IMR-90 (cell line): ENCODE measurements at regions not wholly inside any gene's neighbourhood (a gene's known extent, or its start where the extent isn't known, plus 50 kb on each side); places are given as distances from the start of the nearest gene placed in this dataset.

ENCODE experiments used
- ATAC-seq: fragments of 200-7000 bp; cut with Tn5 transposase; 2 replicates; pipeline ENCODE4 v1.9.1; 2020; ENCODE audit warnings: low read depth, mild to moderate bottlenecking, moderate library complexity
- BruUV-seq: library from RNA; stranded (reverse); fragments of 400-500 nt; replicated peaks from 2 replicates; lab custom pipeline; 2021; lab: Mats Ljungman, UMichigan
- CTCF ChIA-PET: fragments of 300-600 bp; formaldehyde crosslinking; extraction: SDS; loops from one replicate; lab custom pipeline; 2021; ENCODE audit warnings: antibody characterized with exemption; lab: Yijun Ruan, JAX
- POLR2A ChIA-PET: fragments of 300-600 bp; sonication (Branson Sonifier 250); formaldehyde crosslinking; loops from one replicate; lab custom pipeline; 2022; ENCODE audit warnings: antibody characterized with exemption; ENCODE audit not compliant: unreplicated experiment; lab: Charles Lee
- DNase-seq: peaks from one replicate; pipeline ENCODE4 v3.0.0; 2013
- H2AFZ ChIP-seq: replicated peaks from 2 replicates; pipeline ENCODE3; 2013; ENCODE audit warnings: low read length, mild to moderate bottlenecking; ENCODE audit not compliant: poor library complexity
- H2AK5ac ChIP-seq: 2 replicates; pipeline ENCODE4 v1.6.1; 2013; ENCODE audit warnings: low read depth, low read length, inconsistent platforms
- H2AK9ac ChIP-seq: replicated peaks from 2 replicates; pipeline ENCODE3; 2013; ENCODE audit warnings: mild to moderate bottlenecking, low read depth, low read length, moderate library complexity; ENCODE audit not compliant: poor library complexity
- H2BK120ac ChIP-seq: 2 replicates; pipeline ENCODE4 v1.6.1; 2013; ENCODE audit warnings: low read depth, low read length, inconsistent platforms
- H2BK15ac ChIP-seq: 3 replicates; pipeline ENCODE4 v1.6.1; 2013; ENCODE audit warnings: low read depth, low read length, inconsistent platforms
- H2BK20ac ChIP-seq: 2 replicates; pipeline ENCODE4 v1.6.1; 2013; ENCODE audit warnings: low read depth, mild to moderate bottlenecking, inconsistent platforms, low read length, moderate library complexity
- H2BK5ac ChIP-seq: 2 replicates; pipeline ENCODE4 v1.6.1; 2013; ENCODE audit warnings: mild to moderate bottlenecking, low read depth, low read length, inconsistent platforms; ENCODE audit not compliant: poor library complexity, severe bottlenecking
- H3K14ac ChIP-seq: replicated peaks from 2 replicates; pipeline ENCODE4 v1.6.1; 2013; ENCODE audit warnings: low read depth, low read length, inconsistent platforms
- H3K18ac ChIP-seq: 2 replicates; pipeline ENCODE4 v1.6.1; 2013; ENCODE audit warnings: low read depth, low read length, control low read depth
- H3K23ac ChIP-seq: 2 replicates; pipeline ENCODE4 v1.6.1; 2013; ENCODE audit warnings: low read depth, low read length, inconsistent platforms
- H3K27ac ChIP-seq: 2 replicates; pipeline ENCODE4 v1.5.1; 2013; ENCODE audit warnings: mild to moderate bottlenecking, control low read depth, low read length; ENCODE audit not compliant: insufficient read depth
- H3K27me3 ChIP-seq: 2 replicates; pipeline ENCODE4 v1.6.1; 2013; ENCODE audit warnings: low read length; ENCODE audit not compliant: control insufficient read depth, insufficient read depth
- H3K36me3 ChIP-seq: 2 replicates; pipeline ENCODE4 v1.6.1; 2013; ENCODE audit warnings: low read length, mixed read lengths; ENCODE audit not compliant: control insufficient read depth, insufficient read depth
- H3K4ac ChIP-seq: 2 replicates; pipeline ENCODE4 v1.6.1; 2013; ENCODE audit warnings: low read depth, low read length, inconsistent platforms
- H3K4me1 ChIP-seq: 2 replicates; pipeline ENCODE4 v1.6.1; 2013; ENCODE audit warnings: low read length, mixed read lengths; ENCODE audit not compliant: control insufficient read depth, insufficient read depth
- H3K4me2 ChIP-seq: 2 replicates; pipeline ENCODE4 v1.6.1; 2013; ENCODE audit warnings: low read depth, mild to moderate bottlenecking, control low read depth, low read length, moderate library complexity
- H3K4me3 ChIP-seq: 2 replicates; pipeline ENCODE4 v1.5.1; 2013; ENCODE audit warnings: low read depth, mild to moderate bottlenecking, control low read depth, low read length, moderate library complexity; ENCODE audit not compliant: insufficient read depth
- H3K56ac ChIP-seq: 2 replicates; pipeline ENCODE4 v1.6.1; 2013; ENCODE audit warnings: low read length, inconsistent platforms; ENCODE audit not compliant: insufficient read depth; ENCODE audit errors: extremely low read depth
- H3K79me1 ChIP-seq, 2 experiments: 2 replicates each; pipeline ENCODE4 v1.6.1; 2013; ENCODE audit warnings: low read length in 2 of 2, inconsistent platforms in 1 of 2, low read depth in 1 of 2
- H3K9ac ChIP-seq: 2 replicates; pipeline ENCODE4 v1.6.1; 2013; ENCODE audit warnings: low read depth, low read length, control low read depth
- H3K9me1 ChIP-seq: 2 replicates; pipeline ENCODE4 v1.6.1; 2013; ENCODE audit warnings: low read length, inconsistent platforms; ENCODE audit not compliant: insufficient read depth
- H3K9me3 ChIP-seq: 2 replicates; pipeline ENCODE4 v1.6.1; 2013; ENCODE audit warnings: low read length; ENCODE audit not compliant: control insufficient read depth, insufficient read depth
- H4K20me1 ChIP-seq: 2 replicates; pipeline ENCODE4 v1.6.1; 2013; ENCODE audit warnings: low read length, inconsistent platforms; ENCODE audit not compliant: insufficient read depth
- H4K5ac ChIP-seq: 2 replicates; pipeline ENCODE4 v1.6.1; 2013; ENCODE audit warnings: mild to moderate bottlenecking, low read depth, low read length, control low read depth
- H4K8ac ChIP-seq, 2 experiments: 2 replicates each; pipeline ENCODE4 v1.6.1; 2013; ENCODE audit warnings: low read depth in 2 of 2, low read length in 2 of 2, control low read depth in 1 of 2, inconsistent platforms in 1 of 2
- H4K91ac ChIP-seq: 2 replicates; pipeline ENCODE4 v1.6.1; 2013; ENCODE audit warnings: low read depth, low read length, inconsistent platforms; ENCODE audit not compliant: insufficient read depth
- CHD1 ChIP-seq: IDR thresholded peaks from 2 replicates; pipeline ENCODE4 v1.6.1; 2012; ENCODE audit warnings: low read depth, low read length, improper control_type of control experiment
- MAFK ChIP-seq: IDR thresholded peaks from 2 replicates; pipeline ENCODE4 v1.6.1; 2012; ENCODE audit warnings: low read depth, low read length, improper control_type of control experiment
- MAZ ChIP-seq: IDR thresholded peaks from 2 replicates; pipeline ENCODE4 v1.6.1; 2012; ENCODE audit warnings: low read depth, mild to moderate bottlenecking, low read length, improper control_type of control experiment, moderate library complexity, borderline replicate concordance
- NFE2L2 ChIP-seq: fragments of 150-350 bp; IDR thresholded peaks from 2 replicates; pipeline ENCODE4 v1.6.1; 2016; ENCODE audit warnings: low read depth, mild to moderate bottlenecking, low read length
- RAD21 ChIP-seq: IDR thresholded peaks from 2 replicates; pipeline ENCODE4 v1.6.1; 2012; ENCODE audit warnings: low read length, improper control_type of control experiment
- RFX5 ChIP-seq: IDR thresholded peaks from 2 replicates; pipeline ENCODE4 v1.8.0; 2012; ENCODE audit warnings: low read depth, mild to moderate bottlenecking, low read length, moderate library complexity
- WGBS, 2 experiments: methylation state at CpG; one replicate each; pipeline versions ENCODE4 v1.1.5 to v1.1.7; 2013; ENCODE audit warnings: missing lambda C conversion rate in 2 of 2; ENCODE audit not compliant: insufficient read length in 1 of 2; ENCODE audit errors: extremely low coverage in 2 of 2; 5-methylcytosine and 5-hydroxymethylcytosine counted together
- dilution Hi-C: fragments of 300-500 bp; cut with HindIII; formaldehyde crosslinking; loops from one replicate; pipeline ENCODE4 v1.14.3; 2018; ENCODE audit warnings: low sequenced_read_pairs; ENCODE audit not compliant: unreplicated experiment
- in situ Hi-C: fragments of 300-500 bp; cut with MboI; formaldehyde crosslinking; loops from 3 replicates; pipeline ENCODE4 v1.14.3; 2019; ENCODE audit warnings: low sequenced_read_pairs, inconsistent platforms, mixed read lengths
- intact Hi-C: fragments of 100-400 bp; cut with micrococcal nuclease; formaldehyde crosslinking; loops from 2 replicates; pipeline ENCODE4 v1.10.0; 2022

DNA sequence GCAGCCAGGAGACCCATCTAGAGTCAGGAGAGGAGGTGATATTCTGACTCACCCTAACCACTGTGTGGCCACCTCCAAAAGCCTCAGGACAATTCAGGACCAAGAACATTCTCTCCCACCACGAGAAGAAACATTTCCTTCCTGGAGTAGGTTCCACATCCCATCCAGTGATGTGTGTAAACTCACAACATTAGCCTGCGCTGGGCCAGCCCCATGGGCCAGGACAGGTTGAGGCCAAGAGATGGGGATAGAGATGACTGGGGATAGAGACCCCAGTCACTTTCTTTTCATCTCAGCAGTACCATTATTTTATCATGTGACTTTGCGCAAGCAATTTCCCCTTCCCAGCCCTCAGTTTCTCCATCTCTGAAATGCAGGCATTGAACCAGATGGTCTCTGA, 126.6 kb upstream of the PTPRT start:
- Histone ChIP-seq H2AFZ (no peak overlapping the region), H4K8ac (no peak overlapping the region), H3K27ac (no peak overlapping the region), H3K27me3 (no peaks in the 10 kb centered on the region), H3K56ac (no peak overlapping the region), H2BK5ac (no peak overlapping the region), H4K91ac (no peak overlapping the region), H3K4ac (no peak overlapping the region), H2BK15ac (no peak overlapping the region), H3K23ac (no peak overlapping the region), H3K9me1 (no peaks in the 10 kb centered on the region), H4K20me1 (no peaks in the 10 kb centered on the region), H3K9ac (no peak overlapping the region), H3K4me3 (no peak overlapping the region), H2AK9ac (no peak overlapping the region), H3K4me1 (no peaks in the 10 kb centered on the region), H2BK120ac (no peak overlapping the region), H3K9me3 (no peaks in the 10 kb centered on the region), H4K5ac (no peak overlapping the region), H3K18ac (no peak overlapping the region), H2BK20ac (no peak overlapping the region), H2AK5ac (no peak overlapping the region), H3K36me3 (no peaks in the 10 kb centered on the region), H3K14ac (no peak overlapping the region), H3K4me2 (no peak overlapping the region), H3K79me1 (no peaks in the 10 kb centered on the region)
- CTCF ChIA-PET = no interaction called here
- DNase-seq (no peak), ATAC-seq (no peak)
- no TSS peak for BruUV-seq
- POLR2A ChIA-PET = no interaction called here
- intact Hi-C loops = no loop called here
- no CpG with 5 or more reads among the region's 3 CpGs for WGBS, 2 experiments
- dilution Hi-C loops = no loop called here
- in situ Hi-C loops = no loop called here
- no peak for TF ChIP-seq NFE2L2
- TF ChIP-seq MAZ = no peak
- no peak for TF ChIP-seq RAD21
- TF ChIP-seq CHD1 = no peak
- TF ChIP-seq RFX5 = no peak
- no peak for TF ChIP-seq MAFK
